Stimulated activated CD8-positive, alpha-beta memory T cell treated with anti-CD3 and anti-CD28 coated beads, Interleukin-7, amount 100 ng/mL, for 48 hours (primary cell): ENCODE measurements at regions not wholly inside any gene's neighbourhood (a gene's known extent, or its start where the extent isn't known, plus 50 kb on each side); places are given as distances from the start of the nearest gene placed in this dataset.

ENCODE experiments used
- DNase-seq, 2 donors: peaks; one replicate each; pipeline ENCODE4 v3.0.0-alpha.2; 2020; ENCODE audit warnings: low read depth in 1 of 2; ENCODE audit errors: extremely low read depth in 1 of 2

DNA sequence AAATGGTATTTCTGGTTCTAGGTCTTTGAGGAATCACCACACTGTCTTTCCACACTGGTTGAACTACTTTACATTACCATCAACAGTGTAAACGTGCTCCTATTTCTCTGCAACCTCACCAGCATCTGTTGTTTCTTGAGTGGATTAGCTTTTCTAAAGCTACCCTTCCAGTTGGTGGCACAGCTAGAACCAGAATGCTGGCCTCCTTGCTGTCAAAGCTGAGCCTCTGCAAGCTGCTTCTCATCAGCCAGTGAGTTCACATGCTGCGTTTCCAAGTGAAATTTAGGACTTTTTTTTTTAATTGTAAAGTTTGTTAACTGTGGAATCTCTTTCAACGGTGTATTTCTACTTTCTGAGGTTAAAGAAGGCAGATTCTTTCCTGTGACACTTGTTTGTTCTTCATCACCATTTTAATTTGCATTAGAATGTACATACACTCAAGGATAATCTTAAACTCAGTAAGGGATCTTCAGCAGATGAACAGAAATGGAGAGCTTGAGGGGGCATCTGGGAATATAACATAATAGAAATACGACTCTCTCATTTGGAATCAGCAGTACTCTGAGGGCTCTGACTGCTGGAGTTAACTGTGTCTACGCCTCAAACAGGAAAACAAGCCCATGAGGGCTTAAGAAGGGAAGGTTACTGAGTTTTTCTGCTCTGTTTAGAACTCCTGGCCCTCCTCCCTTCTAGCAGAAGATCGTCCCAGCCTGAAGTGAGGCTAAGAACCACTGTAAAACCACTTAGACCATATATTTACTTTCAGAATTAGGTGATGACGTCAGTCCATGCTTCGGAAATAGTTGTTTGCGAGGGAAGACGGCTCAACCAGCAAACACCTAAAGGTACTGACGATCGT, 148.4 kb upstream of the FAM20A start:
- DNase-seq: no peak

DNA sequence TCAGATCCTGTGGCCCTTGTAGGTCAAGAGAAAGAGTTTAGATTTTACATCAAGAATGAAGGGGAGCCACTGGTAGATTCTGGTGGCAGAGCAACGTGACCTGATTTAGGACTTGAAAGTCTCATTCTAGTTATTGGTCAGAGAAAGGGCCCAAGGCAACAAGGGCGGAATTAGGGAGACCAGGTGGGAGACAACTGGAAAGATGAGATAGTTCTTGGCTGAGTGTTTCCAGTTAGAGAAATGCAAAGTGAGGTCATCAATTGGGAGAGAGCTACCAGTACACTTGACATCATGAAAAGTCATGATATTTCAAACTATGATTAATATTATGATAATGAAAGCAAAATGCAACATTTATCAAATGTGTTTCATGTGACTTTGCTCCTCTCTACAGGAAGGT, 147.2 kb upstream of the FAM20A start:
- DNase-seq: no peak

DNA sequence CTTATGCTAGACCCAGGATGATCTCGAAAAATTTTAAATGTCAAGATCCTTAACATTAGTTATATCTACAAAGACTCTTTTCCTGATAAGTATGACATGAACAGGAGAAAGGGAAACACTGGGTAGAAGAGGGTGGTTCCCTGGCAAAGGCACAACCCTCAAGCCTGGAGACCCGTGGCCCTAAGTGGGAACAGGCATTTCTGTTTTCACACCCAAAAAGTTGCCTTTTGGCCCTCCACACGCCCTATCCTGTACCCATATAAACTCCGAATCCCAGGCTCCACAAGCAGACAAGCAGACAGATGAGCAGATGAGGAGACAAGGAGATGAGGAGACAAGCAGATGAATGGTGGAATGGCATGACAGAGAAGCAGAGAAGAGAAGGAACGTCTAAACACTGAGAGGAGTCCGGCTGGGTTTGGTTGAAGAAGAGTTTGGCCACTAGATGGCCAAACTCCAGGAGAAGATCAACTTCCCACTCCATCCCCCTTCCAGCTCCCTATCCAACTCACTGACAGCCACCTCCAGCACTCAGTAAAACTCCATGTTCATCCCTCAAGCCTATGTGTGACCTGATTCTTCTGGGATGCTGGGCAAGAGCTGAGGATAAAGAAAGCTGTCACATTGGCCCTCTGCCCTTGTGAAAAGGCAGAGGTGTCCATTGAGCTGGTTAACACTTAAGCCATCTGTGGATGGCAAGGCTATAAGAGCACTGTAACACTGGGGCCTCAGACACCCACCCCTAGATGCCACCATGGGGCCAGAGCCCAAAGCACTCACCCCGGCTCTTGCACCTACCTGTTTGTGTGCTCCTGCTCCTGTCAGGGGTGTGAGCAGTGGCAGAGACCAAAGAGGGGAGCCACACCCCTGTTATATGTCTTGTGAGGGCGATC, 139.6 kb upstream of the FAM20A start:
- no peak for DNase-seq

DNA sequence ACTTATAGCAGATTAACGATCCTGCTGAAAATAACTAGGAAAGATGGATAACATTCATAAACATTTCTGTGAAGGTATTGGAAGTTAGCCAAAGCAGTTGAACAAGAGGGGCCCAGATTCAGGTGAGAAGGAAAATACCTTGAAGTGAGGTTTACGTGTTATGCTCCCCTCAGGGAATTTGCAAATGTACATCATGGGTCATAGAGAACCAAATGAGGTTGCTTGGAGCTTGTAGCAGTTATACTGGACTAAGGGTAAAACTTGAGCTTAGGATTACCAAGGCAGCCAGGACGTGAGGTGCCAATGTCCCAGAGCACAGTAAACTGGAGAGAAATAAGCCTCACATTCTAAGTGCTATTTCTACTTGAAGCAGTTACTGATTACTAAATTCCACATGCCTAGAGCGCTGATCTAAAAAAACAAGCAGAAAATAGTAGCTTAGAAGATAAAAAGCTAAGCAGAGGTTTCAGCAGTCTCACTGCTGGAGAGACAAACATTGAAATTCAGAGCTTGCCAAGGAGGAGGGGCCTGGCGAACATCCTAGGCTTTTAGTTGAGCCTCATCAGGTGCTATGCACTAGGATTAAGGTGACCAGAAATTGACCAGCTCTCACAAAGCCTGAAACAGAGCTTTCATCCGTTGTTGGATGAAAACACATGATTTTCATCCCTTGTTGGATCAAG, 136.7 kb upstream of the FAM20A start:
- no peak for DNase-seq

DNA sequence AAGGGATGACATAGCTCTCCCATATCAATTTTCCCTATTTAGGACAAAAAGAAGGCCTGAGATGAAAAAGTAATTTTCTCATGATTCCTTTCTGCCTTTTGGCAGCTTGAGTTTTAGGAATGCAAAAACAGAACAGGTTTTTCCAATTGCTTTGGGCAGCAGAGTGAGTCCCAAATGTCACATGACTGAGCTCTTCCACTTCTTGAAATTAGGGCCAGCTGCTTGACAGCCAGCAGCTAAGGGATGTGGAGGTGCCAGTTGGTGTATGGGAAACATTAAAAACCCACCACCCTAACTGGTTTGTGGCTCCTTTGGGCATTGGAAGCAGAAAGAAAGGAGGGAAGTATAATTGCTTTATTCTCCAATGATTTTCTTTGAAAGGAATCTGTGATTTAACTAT, 133.8 kb upstream of the FAM20A start:
- no peak for DNase-seq

DNA sequence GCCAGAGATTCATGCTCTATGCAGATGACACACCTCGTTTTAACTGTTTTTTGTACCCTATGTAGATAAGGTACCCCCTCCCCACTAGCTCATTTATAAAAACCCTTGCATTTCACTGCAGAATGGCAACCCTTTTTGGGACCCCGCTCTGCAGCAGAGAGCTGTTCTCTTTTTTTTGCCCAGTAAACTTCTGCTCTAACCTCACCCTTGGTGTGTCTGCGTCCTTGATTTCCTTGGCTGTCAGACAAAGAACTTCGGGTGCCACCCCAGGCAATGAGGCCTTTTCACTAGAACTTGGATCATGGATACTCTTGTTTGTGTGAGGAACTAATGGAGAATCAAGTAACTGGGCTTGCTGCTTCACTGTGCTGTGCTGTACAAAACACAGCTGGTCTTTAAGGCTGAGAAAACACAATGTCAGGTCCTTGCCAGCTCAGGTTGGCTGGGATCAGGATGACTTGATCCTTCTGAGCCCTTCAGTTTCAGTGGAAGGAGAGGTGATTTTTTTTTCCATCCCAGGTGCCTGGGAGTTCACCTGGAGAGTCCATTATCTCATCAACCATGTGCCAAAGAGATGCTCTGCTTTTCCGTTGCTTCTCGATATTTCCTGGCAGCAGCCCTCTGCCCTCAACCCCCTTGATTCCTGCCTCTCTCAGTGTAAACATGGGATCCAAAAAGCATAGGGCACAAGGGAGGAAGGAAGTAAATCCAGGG, 133.2 kb upstream of the FAM20A start:
- DNase-seq: no peak

DNA sequence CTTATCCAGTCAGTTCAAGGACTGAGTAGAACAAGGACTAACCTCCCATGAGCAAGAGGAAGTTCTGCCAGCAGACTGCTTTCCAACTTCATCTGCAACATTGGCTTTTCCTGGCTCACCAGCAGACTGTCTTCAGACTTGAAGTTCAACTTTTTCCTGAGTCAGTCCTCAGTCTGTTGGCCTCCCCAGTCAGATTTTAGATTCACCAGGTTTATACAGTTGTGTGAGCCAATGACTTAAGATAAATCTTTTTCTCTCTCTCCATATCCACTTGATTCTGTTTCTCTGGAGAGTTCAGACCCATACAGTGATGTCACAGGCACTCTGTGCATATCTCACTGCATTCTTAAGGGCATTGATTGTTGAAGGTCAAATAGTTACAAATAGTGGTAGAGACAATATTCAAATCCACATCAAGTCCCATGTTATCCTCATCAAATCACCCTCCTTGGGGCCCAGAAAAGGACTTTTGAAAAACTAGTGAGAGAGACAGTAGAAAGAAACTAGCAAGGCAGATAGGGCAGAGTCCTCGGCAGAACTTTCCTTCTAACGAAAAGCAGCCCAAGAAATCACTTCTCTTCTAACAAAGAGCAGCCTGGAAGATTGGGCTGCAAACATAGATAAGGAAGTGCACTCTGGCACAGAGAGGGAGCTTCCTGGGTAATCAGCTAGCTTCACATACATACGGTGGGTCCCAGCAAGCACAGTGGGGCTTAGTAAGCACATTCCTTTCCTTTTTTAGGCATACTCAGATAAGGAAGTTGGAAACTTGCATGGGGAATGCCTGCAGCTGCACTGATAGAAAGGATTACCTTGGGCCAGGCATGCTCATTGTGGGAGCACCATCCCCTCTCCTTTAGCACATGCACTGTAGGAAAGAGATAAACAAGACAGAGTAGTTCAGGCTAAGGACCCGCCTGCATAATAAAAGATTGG, 132.3 kb upstream of the FAM20A start:
- DNase-seq: no peak

DNA sequence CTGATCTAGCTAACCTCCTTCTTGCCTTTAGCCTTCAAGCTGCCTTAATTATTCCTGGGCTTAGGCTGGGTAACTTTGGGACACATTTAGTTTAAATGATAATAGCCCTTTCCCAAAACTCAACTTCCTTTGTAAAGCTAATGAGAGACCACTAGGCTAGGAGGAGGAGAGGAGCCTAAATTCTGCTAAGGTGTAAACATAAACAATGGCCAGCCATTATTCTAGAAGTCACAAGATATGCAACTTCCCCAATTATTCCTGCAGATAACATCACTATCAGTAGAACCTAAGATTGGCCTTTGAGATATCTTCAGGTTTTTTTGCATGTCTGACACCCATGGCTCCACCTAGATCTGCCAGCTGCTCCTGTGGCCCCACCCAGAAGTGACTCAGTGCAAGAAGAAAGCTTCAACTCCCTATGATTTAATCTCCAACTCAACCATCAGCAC, 131.2 kb upstream of the FAM20A start:
- no peak for DNase-seq

DNA sequence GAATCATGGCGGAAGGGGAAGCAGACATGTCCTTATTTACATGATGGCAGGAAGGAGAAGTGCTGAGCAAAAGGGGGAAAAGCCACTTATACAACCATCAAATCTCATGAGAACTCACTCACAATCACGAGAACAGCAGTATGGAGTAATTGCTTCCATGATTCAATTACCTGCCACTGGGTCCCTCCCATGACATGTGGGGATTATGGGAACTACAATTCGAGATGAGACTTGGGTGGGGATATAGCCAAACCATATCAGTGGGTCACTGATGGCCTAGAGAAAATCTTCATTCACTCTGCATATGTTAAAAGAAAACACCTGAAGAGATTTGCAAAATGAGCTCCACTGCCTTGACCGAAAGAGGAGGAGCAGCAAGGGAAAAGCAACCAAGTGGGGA, 130.3 kb upstream of the FAM20A start:
- DNase-seq: no peak

DNA sequence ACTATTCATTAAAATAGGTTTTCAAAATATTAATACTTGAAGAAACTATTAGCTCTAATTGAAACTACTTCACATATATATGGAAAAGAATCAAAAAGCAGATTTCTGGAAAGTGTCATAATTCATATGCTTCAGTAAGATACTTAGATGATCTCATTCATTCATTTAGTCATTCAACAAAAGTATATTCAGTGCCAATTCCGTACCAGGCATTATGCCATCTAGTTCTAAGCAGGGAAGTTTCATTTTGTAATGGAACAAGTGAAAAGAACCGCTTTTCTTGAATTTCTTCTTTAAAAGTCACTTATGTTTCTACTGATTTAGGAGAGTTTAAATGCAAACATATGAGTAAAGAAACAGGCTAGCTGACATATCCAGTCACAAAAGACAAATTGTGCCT, 118.3 kb upstream of the FAM20A start:
- no peak for DNase-seq

DNA sequence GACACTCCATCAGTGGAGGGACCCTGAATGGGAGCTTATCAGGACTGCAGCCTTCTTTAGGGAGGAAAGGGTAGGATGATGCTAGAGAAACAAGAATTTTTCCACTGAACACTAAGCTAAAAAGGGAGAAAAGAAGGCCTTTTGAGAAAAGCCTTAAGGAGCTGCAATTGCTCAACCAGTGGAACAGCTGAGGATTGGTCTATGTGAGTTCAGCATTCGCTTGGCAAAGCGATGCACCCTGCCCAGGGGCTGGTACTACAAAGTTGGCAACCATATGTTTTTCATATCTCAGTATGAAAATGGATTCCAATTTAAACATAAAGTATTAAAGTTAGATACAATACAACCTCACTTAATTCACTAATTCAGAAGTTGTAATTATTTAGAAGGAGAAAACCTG, 117.8 kb upstream of the FAM20A start:
- no peak for DNase-seq

DNA sequence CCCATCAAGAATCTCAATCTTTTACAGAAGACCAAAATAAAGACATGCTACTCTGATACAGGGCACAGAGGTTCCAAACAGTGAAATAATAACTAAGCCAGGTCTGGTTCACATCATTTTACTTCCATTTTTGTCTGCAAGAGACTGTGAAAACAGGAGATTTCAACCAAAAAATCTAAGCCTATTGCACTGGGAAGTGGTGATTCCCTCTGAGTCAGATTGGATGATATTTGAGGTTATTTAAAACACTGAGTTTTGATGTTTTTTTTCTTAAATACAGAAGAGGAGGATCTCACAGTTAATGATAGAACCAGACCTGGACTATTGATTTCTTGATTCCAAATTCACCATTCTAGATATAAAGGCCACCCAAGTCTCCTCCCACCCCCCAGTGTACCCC, 117.3 kb upstream of the FAM20A start:
- no peak for DNase-seq

DNA sequence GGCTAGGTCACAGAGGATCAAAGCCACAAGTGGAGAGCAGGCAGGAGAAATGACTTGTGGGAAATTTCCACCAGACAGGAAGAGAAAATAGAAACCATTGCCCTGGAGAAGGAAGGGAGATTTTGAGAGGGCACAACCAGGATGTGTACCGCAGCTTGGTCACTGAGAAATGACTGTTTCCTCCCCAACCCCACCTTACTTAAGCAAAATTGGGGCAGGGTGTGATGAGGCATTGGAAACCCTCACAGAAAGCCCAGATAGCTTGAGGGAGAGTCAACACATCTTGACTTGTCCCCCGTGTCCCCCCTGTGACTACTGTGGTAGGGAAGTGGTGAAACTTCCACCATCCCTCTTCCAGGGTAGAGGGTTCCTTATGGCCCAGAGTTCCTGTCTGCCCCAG, 113.5 kb upstream of the FAM20A start:
- DNase-seq: no peak

DNA sequence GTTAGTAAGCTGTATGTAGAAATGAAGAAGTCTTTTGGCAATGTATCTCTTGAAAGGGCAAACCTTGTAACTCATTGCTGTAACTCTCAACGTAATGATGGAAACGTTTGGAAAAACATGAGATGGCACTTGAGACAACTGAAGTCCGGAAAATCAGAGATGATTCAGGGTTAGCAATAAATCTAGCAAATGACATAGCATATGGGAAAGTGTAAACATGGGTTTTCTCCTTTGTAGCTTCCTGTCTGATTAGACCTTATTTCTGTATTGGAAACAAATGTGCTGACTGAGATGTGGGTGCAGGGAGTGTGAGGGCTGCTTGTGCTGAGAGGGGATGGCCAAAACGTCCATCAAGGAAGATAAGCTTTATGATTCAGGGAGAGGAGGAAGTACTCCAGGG, 110.7 kb upstream of the FAM20A start:
- no peak for DNase-seq

DNA sequence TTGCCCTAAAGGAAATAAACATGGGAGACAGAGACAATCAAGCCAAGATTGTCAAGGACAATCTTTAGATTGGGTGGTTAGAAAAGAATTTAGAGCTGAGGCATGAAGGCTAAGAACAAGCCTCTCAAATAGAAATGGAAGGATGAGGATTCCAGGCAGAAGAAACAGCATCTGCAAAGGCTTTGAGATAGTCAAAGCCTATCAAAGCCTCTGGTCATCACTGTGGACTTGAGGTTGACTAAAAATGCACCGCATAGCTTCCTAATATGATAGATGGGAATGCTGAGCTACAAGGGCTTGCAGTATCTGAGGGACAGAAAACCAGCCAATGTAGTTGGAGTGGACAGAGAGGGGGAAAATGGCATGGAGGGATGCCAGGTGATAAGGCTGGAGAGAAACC, 109.8 kb upstream of the FAM20A start:
- no peak for DNase-seq

DNA sequence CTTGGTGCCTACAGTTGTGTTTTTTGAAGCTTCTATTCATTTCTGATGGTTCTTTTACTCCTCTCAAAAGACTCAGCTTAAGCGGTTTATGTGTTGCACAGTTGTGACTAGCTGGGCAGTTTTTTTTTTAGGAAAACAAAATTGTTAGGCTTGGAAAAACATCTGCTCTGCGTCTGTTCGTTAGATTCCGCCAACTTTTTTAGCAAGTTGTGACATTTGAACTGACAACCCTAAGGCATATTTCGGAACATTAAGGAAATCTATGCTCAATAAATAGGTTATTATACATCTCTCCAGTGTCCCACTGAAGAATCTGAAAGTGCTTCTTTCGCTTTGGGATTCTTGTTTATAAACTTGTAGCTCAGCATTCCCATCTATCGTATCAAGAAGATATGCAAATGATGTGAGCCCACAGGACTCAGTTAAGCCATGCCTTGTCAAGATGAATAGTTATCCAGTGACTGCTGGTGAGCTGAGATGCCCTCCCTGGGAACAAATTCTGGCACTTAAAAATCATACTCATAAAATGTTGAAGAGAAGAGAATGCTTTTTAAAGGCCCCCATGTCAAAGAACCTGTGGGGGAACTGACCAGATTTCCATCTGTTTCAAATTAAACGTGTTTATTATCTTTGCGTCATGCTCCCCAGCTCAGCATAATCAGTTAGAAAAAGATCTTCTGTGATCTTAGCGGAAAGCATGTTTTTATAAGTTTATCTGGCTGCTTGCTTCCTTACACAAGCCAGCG, 109.0 kb upstream of the FAM20A start:
- DNase-seq: no peak

DNA sequence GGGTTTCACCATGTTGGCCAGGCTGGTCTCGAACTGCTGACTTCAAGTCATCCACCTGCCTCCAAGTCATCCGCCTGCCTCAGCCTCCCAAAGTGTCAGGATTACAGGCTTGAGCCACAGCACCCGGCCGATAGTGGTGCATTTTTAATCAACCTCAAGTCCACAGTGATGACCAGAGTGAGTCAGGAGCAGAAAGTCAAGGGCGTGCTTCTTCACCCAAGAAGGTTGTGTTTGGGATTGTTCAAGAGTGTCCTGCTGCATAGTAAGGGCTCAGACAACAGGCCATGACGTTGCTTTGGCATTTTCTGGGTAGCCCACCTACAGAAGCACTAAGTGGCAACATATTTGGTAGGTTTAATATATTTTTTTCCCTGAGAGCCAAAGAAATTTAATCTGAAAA, 108.3 kb upstream of the FAM20A start:
- no peak for DNase-seq

DNA sequence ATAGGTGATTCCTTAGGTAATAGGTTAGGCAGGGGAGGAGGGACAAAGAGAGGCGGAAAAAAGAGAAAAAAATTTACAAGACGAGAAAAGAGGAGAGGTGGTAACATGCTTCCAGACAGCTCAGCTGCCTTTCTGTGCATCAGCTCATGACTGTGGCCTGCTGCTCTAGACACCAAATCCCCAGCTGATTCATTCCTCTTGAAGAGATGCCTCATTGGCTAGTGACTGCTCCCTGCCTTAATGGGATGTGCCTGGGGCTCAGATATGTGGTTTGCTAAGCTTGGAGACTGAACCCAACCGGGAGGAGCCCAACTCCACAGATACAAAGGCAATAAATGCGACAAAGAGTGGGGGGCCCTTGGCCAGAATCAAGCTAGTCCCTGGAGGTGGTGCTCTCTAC, 105.9 kb upstream of the FAM20A start:
- DNase-seq: no peak

DNA sequence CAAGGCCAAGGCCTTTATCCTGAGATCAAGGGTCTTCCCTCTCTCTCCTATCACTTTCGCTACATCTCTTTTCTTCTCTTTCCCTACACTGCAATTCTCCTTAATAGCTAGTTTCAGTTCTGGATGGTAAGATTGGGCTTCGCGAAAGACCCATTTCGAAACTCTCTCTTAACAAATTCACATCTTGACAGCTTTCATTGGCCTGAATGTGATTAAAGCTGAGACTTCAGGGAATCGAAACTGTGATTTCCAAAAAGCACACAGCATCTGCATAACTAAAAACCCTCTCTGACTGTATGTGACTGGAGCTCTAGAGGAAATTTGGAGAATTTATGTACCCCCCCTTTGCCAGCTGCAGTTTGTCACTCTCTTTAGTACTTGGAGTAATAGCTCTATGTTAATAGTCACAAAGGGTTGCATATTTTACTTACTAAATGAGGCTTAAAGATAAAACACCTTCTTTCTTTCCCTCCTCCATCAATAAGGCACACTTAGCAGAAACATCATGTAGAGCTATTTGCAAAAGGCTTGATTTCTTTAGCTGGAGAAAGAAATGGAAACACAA, 105.3 kb upstream of the FAM20A start:
- no peak for DNase-seq
